ENCODE measurements at regions not wholly inside any gene's neighbourhood (a gene's known extent, or its start where the extent isn't known, plus 50 kb on each side); places are given as distances from the start of the nearest gene placed in this dataset.

DNA sequence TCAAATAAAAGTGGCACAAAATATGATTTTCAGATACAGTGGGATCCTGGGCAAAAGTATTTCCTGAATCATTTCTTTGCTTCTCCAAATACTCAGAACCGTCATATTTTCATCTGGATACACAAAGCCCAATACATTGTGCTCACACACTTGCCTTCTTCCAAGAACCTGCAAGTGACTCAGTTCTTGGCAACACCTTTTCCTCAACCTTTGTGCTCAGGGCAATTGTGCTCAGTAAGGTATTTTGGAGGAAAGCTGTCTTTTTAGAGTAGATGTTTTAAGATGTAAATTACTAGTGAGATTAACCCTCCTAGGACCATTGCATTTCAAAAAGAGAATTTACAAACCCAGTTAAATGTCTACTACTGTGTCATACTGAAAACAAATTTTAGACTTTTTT lies 233.5 kb downstream of the EFNB2 start:
- TF ChIP-seq POLR2AphosphoS5 (IDR thresholded peaks at IDR 0.05) (no peak), POLR2A (IDR thresholded peaks at IDR 0.05) (no peak)
- TF ChIP-seq, protein P1, sequence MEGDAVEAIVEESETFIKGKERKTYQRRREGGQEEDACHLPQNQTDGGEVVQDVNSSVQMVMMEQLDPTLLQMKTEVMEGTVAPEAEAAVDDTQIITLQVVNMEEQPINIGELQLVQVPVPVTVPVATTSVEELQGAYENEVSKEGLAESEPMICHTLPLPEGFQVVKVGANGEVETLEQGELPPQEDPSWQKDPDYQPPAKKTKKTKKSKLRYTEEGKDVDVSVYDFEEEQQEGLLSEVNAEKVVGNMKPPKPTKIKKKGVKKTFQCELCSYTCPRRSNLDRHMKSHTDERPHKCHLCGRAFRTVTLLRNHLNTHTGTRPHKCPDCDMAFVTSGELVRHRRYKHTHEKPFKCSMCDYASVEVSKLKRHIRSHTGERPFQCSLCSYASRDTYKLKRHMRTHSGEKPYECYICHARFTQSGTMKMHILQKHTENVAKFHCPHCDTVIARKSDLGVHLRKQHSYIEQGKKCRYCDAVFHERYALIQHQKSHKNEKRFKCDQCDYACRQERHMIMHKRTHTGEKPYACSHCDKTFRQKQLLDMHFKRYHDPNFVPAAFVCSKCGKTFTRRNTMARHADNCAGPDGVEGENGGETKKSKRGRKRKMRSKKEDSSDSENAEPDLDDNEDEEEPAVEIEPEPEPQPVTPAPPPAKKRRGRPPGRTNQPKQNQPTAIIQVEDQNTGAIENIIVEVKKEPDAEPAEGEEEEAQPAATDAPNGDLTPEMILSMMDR (IDR thresholded peaks at IDR 0.05) = no peak

Measured in gastroesophageal sphincter (tissue), 3 donors.